ENCODE measurements at regions not wholly inside any gene's neighbourhood (a gene's known extent, or its start where the extent isn't known, plus 50 kb on each side); places are given as distances from the start of the nearest gene placed in this dataset.

DNA sequence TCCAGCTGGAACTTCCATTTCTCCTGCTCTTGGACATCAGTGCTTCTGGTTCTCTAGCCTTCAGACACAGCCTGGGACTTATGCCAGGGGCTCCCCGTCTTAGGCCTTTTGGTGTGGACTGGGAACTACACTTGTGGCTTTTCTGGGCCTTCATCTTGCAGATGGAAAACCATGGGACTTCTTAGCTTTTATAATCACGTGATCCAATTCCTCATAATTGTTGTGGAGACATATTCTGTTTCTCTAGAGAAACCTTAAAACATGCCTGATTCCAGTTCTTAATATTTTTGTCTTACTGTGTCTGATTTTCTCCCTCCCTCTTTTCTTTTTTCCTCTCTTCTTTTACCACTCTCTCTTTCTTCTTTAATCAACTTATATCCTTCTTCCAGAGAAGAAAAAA lies 224.2 kb upstream of the FOXP2 start:
- Histone ChIP-seq H3K4me3 (IDR thresholded peaks at IDR 0.05; ENCODE audit: insufficient read depth, low read depth, low read length) (no peak overlapping the region), H3K4me1 (ENCODE audit: low read depth, poor library complexity, severe bottlenecking) (no peaks in the 10 kb centered on the region), H3K4me2 (no peak overlapping the region), H3K27me3 (ENCODE audit: insufficient read depth, low read depth) (no peaks in the 10 kb centered on the region), H2AFZ (ENCODE audit: low read depth) (no peak overlapping the region), H3K36me3 (ENCODE audit: insufficient read depth) (no peaks in the 10 kb centered on the region), H3K9ac (no peak overlapping the region), H3K79me2 (ENCODE audit: insufficient read depth, low read depth) (no peaks in the 10 kb centered on the region), H3K27ac (no peak overlapping the region), H4K20me1 (ENCODE audit: insufficient read depth) (no peaks in the 10 kb centered on the region)
- TF ChIP-seq, protein P1, sequence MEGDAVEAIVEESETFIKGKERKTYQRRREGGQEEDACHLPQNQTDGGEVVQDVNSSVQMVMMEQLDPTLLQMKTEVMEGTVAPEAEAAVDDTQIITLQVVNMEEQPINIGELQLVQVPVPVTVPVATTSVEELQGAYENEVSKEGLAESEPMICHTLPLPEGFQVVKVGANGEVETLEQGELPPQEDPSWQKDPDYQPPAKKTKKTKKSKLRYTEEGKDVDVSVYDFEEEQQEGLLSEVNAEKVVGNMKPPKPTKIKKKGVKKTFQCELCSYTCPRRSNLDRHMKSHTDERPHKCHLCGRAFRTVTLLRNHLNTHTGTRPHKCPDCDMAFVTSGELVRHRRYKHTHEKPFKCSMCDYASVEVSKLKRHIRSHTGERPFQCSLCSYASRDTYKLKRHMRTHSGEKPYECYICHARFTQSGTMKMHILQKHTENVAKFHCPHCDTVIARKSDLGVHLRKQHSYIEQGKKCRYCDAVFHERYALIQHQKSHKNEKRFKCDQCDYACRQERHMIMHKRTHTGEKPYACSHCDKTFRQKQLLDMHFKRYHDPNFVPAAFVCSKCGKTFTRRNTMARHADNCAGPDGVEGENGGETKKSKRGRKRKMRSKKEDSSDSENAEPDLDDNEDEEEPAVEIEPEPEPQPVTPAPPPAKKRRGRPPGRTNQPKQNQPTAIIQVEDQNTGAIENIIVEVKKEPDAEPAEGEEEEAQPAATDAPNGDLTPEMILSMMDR (conservative IDR thresholded peaks at IDR 0.05; ENCODE audit: low read depth, low read length): no peak

DNA sequence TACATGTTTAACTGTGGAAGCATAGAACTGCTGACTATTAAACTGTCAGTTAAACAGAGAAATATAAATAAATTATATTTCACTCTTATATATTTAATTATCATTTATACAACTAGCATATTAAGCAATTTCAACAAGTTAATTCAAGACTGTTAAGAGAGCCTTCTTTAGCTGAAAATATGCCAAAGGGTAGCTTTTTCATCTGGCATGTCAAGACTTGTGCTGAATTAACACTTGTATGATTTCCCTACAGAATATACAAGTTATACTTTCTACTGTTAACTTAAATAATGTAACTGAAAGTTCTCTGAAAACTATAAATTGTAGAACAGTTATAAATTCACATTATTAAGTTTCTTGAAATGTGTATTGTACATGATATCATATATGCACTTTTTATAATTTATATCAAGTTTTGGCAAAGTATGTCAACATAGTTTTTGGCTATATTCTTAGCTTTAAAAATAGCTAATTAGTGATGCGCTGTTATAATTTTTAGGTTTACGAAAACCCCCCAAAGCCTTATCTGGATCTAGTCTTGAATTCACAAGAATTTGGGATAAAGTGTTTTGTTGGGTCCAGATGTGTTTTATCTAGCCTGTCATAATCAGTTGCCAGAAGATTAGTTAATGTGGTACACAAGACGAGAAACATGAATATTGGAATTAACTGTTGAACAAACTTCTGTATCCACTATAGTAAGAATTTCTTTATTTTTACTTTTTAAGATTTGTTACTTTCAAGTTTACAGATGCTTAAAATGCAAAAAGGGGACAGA lies 231.1 kb upstream of the FOXP2 start:
- Histone ChIP-seq H4K20me1 (ENCODE audit: insufficient read depth) (no peaks in the 10 kb centered on the region), H3K9ac (no peak overlapping the region)
- TF ChIP-seq, protein P1 (conservative IDR thresholded peaks at IDR 0.05; ENCODE audit: low read depth, low read length): no peak

DNA sequence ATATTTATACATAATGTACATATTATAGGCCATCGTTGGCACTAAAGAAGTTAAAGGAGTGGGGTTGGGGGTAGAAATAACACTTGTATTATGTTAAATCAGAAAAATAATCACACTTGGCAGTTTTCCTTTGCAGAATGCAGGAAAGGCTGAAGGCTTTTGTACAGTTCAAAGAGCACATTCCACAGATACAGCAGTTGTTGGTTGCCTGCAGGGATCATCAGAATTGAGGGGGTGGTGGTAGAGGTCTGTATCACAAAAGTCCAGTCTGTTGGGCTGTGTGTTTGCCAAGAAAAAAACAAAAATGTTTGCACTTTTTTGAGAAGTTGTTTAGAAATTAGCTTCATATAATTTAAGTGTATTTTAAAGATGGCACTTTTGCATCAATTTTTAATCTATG lies 231.8 kb upstream of the FOXP2 start:
- Histone ChIP-seq H3K27me3 (ENCODE audit: insufficient read depth, low read depth) (no peaks in the 10 kb centered on the region), H3K79me2 (ENCODE audit: insufficient read depth, low read depth) (no peaks in the 10 kb centered on the region), H3K9ac (no peak overlapping the region), H3K4me3 (IDR thresholded peaks at IDR 0.05; ENCODE audit: insufficient read depth, low read depth, low read length) (no peak overlapping the region), H3K4me1 (ENCODE audit: low read depth, poor library complexity, severe bottlenecking) (no peaks in the 10 kb centered on the region), H3K36me3 (ENCODE audit: insufficient read depth) (no peaks in the 10 kb centered on the region), H3K4me2 (no peak overlapping the region), H4K20me1 (ENCODE audit: insufficient read depth) (no peaks in the 10 kb centered on the region), H3K27ac (no peak overlapping the region), H2AFZ (ENCODE audit: low read depth) (no peak overlapping the region)
- TF ChIP-seq, protein P1 (conservative IDR thresholded peaks at IDR 0.05; ENCODE audit: low read depth, low read length): no peak

More for the DNA sequence above, 231.1 kb upstream of the FOXP2 start:
- Histone ChIP-seq H3K27ac (no peak overlapping the region), H3K4me2 (no peak overlapping the region), H3K79me2 (ENCODE audit: insufficient read depth, low read depth) (no peaks in the 10 kb centered on the region), H3K36me3 (ENCODE audit: insufficient read depth) (no peaks in the 10 kb centered on the region), H3K27me3 (ENCODE audit: insufficient read depth, low read depth) (no peaks in the 10 kb centered on the region), H2AFZ (ENCODE audit: low read depth) (no peak overlapping the region), H3K4me1 (ENCODE audit: low read depth, poor library complexity, severe bottlenecking) (no peaks in the 10 kb centered on the region), H3K4me3 (IDR thresholded peaks at IDR 0.05; ENCODE audit: insufficient read depth, low read depth, low read length) (no peak overlapping the region)

DNA sequence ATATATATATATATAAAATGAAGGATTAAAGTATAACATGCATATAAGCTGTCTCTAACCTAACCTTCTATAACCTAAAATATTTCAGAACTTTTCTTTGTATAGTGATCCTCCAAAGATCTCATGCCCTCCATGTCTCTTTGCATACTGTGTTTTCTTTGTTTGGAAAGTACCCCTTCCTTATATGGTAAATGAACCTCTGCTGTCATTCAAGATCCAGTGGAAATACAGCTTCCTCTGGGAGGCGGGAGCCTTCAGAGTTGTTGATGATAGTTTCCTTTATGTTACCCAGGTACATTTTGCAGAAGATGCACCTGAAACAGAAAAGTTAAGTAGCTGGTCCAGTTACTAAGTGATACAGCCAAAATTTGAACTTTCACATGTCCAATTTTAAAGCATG lies 233.3 kb upstream of the FOXP2 start:
- Histone ChIP-seq H3K27me3 (ENCODE audit: insufficient read depth, low read depth) (no peaks in the 10 kb centered on the region), H3K4me2 (no peak overlapping the region), H3K36me3 (ENCODE audit: insufficient read depth) (no peaks in the 10 kb centered on the region), H2AFZ (ENCODE audit: low read depth) (no peak overlapping the region), H4K20me1 (ENCODE audit: insufficient read depth) (no peaks in the 10 kb centered on the region), H3K79me2 (ENCODE audit: insufficient read depth, low read depth) (no peaks in the 10 kb centered on the region), H3K9ac (no peak overlapping the region), H3K4me1 (ENCODE audit: low read depth, poor library complexity, severe bottlenecking) (no peaks in the 10 kb centered on the region), H3K27ac (no peak overlapping the region), H3K4me3 (IDR thresholded peaks at IDR 0.05; ENCODE audit: insufficient read depth, low read depth, low read length) (no peak overlapping the region)
- TF ChIP-seq, protein P1 (conservative IDR thresholded peaks at IDR 0.05; ENCODE audit: low read depth, low read length): no peak

Measured in KMS-11 (cell line).